Tibial nerve (tissue), 4 donors: ENCODE measurements at regions not wholly inside any gene's neighbourhood (a gene's known extent, or its start where the extent isn't known, plus 50 kb on each side); places are given as distances from the start of the nearest gene placed in this dataset.

Source experiments
- CTCF ChIP-seq, 5 experiments: fragments of 200-600 bp in 3 of 5; fragments of 450-650 bp in 2 of 5; sonication (generic) in 3 of 5; IDR thresholded peaks; one replicate each; pipeline ENCODE4 v1.5.1; 2016 to 2019; ENCODE audit warnings: antibody characterized with exemption in 5 of 5, mild to moderate bottlenecking in 3 of 5, moderate library complexity in 2 of 5
- EP300 ChIP-seq, 2 donors: sonication (generic); formaldehyde crosslinking; IDR thresholded peaks; one replicate each; pipeline ENCODE4 v1.6.1; 2017; ENCODE audit warnings: antibody characterized with exemption in 2 of 2, mild to moderate bottlenecking in 1 of 2
- POLR2A ChIP-seq, 2 donors: fragments of 450-650 bp; IDR thresholded peaks; one replicate each; pipeline ENCODE4 v1.6.1; 2017; ENCODE audit warnings: antibody characterized with exemption in 2 of 2, mild to moderate bottlenecking in 2 of 2, moderate library complexity in 2 of 2

DNA sequence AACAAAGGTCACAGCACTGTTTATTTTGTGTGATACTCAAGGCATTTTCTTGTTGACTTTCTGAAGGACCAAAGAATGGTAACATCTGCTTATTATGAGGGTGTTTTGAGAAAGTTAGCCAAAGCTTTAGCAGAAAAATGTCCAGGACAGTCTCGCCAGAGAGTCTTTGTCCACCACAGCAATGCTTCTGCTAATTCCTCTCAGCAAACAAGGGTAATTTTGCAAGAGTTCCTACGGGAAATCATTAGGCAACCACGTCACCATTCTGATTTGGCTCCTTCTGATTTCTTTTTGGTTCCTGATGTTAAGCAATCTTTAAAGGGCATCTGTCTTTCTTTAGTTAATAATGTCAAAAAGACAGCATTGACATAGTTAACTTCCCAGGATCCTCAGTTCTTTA lies 639.3 kb upstream of the STEAP1 start:
- no peak for TF ChIP-seq CTCF (IDR thresholded peaks at IDR 0.05)
- no peak for TF ChIP-seq POLR2A (IDR thresholded peaks at IDR 0.05)
- no peak for TF ChIP-seq EP300 (IDR thresholded peaks at IDR 0.05)
